Ecto neural progenitor cell (in vitro differentiated cells): ENCODE measurements at regions not wholly inside any gene's neighbourhood (a gene's known extent, or its start where the extent isn't known, plus 50 kb on each side); places are given as distances from the start of the nearest gene placed in this dataset.

Source experiments
- DNase-seq: peaks from one replicate; pipeline ENCODE4 v3.0.0-alpha.2; 2018; ENCODE audit warnings: low spot score

GRCh38 chr7:118573085-118573484, 348.6 kb downstream of the ANKRD7 start:
- no peak for DNase-seq

DNA sequence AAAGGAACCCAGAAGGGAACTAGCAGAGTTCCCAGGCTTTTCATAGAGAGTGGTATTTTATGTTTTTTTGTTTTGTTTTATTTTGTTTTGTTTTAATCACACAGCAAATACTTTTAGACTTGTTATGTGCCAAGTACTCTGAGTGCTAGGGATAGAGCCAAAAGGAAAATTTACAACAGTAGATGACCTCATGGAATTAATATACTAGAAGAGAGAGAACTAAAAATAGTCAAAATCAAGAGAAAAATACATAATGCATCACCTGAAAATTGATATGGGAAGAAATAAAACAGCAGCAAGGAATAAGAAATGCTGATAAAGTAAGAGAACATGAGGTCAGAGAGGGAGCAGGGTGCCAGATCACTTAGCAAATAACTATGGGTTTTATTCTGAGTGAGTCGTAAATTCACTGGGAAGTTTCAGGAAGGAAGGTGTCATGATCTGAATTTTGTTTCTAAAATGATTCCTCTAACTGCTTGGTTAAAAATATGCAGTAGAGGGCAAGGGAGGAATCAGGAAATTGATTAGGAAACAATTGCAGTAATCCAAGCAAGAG, 351.0 kb downstream of the ANKRD7 start:
- no peak for DNase-seq

- no peak for DNase-seq
Measured at GRCh38 chr7:118580743-118581382, 356.4 kb downstream of the ANKRD7 start.

DNA sequence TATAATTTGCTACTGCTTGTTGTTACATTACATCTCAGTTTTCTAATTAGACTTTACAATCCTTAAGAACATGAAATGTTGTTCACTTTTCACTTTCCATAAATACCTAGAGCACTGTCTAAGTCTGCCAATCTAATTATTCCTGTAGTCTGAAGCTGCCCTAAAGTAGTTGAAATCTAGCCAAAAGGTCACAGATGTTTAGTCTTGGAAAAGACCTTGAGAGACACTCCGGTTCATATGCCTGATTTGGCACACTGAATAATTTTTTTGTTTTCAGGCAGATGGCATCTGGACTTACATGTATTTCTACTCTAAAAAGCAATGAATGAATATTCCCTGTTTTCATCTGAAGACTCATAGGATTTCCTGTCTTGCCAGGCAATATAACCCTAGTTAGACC, 359.1 kb downstream of the ANKRD7 start:
- no peak for DNase-seq

GRCh38 chr7:118586248-118586647, 361.7 kb downstream of the ANKRD7 start:
- DNase-seq = no peak

- no peak for DNase-seq
Measured at GRCh38 chr7:118590107-118590506, 365.6 kb downstream of the ANKRD7 start.

DNA sequence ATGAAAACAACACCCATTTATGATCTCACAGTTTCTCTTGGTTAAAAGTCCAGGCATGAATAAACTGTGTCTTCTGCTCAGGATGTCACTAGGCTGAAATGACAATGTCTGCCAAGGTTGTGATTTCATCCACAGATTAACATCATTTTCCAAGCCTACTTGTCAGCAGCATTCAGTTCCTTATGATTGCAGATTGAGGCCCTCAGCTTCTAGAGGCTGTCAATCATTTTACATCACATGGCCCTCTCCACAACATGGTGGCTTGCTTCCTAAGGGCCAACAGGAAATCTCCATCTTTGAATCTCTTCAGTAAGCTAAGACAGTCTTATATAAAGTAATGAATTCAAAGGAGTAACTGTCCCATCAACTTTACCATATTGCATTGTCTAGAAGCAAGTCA, 377.6 kb downstream of the ANKRD7 start:
- no peak for DNase-seq

- DNase-seq = no peak
Measured at GRCh38 chr7:118606602-118607001, 382.1 kb downstream of the ANKRD7 start.

- DNase-seq = no peak
Measured at GRCh38 chr7:118609207-118609606, 384.7 kb downstream of the ANKRD7 start.

GRCh38 chr7:118615681-118616080, 391.2 kb downstream of the ANKRD7 start:
- DNase-seq = no peak

- DNase-seq = no peak
Measured at GRCh38 chr7:118621810-118622360, 397.4 kb downstream of the ANKRD7 start.

GRCh38 chr7:118626739-118627138, 402.2 kb downstream of the ANKRD7 start:
- no peak for DNase-seq

- no peak for DNase-seq
Measured at GRCh38 chr7:118627467-118627866, 403.0 kb downstream of the ANKRD7 start.

- DNase-seq = no peak
Measured at GRCh38 chr7:118629898-118630438, 405.5 kb downstream of the ANKRD7 start.

DNA sequence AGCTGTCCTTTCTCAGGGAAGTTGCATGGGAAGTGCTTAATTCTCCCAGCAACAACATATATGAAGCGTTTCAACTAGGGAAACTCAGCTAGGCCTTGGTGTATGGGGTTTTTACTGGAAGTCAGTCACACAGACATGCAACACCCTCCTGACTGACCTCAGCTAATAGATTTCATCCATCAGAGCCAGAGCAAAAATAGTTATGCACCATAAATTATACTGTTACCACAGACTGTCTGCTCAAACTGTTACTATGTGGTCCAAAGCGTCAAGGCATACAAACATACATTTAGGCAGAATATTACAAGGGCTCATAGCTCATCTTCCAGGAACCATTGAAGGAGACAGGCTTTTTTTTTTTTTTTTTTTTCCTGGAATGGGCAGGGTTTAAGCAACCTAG, 417.9 kb downstream of the ANKRD7 start:
- no peak for DNase-seq

- no peak for DNase-seq
Measured at GRCh38 chr7:118644346-118644745, 419.8 kb downstream of the ANKRD7 start.

DNA sequence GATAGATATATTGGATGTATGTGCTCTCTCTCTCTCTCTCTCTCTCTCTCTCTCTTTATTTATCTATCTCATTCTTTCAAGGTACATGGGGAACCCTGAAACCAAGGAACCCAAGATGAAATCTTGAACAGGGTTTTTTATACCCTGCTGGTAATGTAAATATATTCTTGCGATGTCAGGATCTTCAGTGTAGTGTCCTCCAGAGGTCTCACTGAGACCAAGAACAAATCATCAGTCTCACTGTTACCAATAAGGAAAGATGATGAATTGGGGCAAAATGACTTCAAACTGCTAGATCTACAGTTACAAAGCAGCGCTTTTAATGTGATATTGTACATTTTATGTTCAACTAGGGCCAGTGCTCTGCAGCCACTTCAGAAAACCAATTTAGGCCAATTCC, 423.5 kb downstream of the ANKRD7 start:
- no peak for DNase-seq

GRCh38 chr7:118657391-118658005, 433.0 kb downstream of the ANKRD7 start:
- DNase-seq = no peak

GRCh38 chr7:118662266-118662665, 437.8 kb downstream of the ANKRD7 start:
- DNase-seq = no peak

DNA sequence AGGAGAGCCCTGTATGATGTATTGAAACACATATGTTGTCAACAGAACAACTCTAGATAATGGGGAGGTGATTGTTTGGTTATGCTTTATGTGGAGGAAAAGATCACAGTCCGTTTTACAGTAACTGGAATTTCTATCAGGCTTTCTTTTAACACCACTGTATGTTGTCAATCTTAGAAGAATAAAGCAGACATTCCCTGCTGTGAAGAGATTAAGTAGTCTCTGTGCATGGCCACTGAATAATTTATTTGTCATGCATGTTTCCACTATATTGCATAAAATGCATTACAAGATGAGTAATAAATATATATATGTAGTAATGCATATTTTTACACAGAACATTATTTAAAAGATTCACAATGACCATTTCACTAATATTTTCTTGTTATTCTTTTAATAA, 440.0 kb downstream of the ANKRD7 start:
- no peak for DNase-seq

- no peak for DNase-seq
Measured at GRCh38 chr7:118671149-118671548, 446.6 kb downstream of the ANKRD7 start.

GRCh38 chr7:118684796-118685195, 460.3 kb downstream of the ANKRD7 start:
- no peak for DNase-seq

DNA sequence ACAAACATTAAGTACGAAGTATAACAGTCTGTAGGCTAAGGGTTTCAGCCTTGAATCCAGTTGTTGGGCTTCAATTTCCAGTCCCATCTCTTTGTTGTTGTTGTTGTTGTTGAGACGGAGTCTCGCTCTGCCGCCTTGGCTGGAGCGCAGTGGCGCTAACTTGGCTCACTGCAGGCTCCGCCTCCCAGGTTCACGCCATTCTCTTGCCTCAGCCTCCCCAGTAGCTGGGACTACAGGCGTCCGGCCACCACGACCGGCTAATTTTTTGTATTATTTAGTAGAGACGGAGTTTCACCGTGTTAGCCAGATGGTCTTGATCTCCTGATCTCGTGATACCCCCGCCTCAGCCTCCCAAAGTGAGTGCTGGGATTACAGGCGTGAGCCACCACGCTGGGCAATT, 464.9 kb downstream of the ANKRD7 start:
- no peak for DNase-seq
